GM19463 (cell line): ENCODE measurements at regions not wholly inside any gene's neighbourhood (a gene's known extent, or its start where the extent isn't known, plus 50 kb on each side); places are given as distances from the start of the nearest gene placed in this dataset.
"Not testable (repeated sequence)": the region's sequence is repeated elsewhere in the genome, so short reads cannot be mapped to it uniquely, and the experiment has no call there.

Experiments
- ATAC-seq: cut with Tn5 transposase; IDR thresholded peaks from one replicate; pipeline ENCODE4 v1.9.1; 2021; ENCODE audit warnings: mild to moderate bottlenecking, moderate library complexity; ENCODE audit not compliant: unreplicated experiment

DNA sequence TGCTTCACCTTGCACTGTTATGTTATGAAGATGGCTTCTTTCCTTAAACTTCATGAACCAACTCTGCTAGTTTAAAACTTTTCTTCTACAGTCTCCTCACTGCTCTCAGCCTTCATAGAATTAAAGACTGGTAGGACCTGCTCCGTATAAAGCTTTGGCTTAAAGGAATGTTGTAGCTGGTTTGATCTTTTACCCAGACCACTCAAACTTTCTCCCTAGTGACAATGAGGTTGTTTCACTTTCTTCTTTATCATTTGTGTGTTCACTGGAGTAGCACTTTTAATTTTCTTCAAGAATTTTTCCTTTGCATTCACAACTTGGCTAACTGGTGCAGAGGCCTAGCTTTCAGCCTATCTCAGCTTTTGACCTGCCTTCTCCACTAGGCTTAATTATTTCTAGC lies 316.4 kb upstream of the RNF32 start:
- ATAC-seq, result no peak

DNA sequence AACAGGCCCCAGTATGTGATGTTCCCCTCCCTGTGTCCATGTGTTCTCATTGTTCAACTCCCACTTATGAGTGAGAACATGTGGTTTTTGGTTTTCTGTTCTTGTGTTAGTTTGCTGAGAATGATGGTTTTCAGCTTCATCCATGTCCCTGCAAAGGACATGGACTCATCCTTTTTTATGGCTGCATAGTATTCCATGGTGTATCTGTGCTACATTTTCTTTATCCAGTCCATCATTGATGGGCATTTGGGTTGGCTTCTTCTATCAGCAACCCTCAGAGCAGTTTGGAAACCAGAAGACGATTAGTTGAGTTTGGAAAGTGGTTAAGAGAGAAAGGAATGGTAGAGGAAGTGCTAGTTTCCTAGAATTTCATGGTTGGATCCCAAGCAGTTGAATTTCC lies 319.1 kb upstream of the RNF32 start:
- ATAC-seq, result not testable (repeated sequence)

GRCh38 chr7:156318926-156319325 lies 321.6 kb upstream of the RNF32 start:
- ATAC-seq, result no peak

- no peak for ATAC-seq
Measured at GRCh38 chr7:156318426-156318825, 322.1 kb upstream of the RNF32 start.

- no peak for ATAC-seq
Measured at GRCh38 chr7:156309016-156309620, 331.5 kb upstream of the RNF32 start.

DNA sequence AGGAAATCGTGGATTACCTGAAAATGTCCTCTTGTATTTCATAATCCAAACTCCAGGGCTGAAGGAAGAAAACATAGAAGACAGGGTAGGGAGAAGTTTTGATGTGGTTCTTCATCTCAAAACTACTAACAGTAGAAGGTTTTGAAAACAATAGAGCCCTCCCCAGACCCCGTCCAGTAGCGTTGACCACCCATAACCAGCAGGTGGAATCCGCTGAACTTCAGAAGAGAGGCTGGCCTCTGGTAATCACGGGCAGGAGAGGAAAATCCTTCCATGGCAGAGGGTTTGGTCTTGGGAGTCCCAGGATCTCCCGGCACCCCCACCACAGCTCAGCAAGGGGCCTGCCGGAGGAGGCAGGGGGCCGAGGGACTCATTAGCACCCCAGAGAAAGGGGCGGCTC lies 333.4 kb upstream of the RNF32 start:
- ATAC-seq, result no peak

DNA sequence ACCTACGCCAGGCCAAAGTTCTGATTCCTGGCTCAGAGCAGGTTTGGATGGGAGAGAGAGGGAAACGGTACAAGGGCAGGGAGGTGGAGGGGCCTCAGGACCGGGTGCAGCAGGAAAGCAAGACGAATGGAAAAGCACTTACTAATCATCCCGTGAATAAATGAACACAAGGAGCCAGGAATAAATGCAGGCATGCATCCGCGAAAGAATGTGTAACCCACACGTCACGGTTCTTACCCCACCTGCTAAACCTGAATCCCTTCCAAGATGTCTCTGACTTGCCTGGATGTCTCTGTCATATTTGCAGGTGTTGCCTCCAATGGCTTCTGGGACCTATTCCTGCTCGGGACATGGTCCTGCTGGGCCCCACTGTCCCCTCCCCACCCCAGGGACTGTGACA lies 335.2 kb upstream of the RNF32 start:
- ATAC-seq, result no peak

DNA sequence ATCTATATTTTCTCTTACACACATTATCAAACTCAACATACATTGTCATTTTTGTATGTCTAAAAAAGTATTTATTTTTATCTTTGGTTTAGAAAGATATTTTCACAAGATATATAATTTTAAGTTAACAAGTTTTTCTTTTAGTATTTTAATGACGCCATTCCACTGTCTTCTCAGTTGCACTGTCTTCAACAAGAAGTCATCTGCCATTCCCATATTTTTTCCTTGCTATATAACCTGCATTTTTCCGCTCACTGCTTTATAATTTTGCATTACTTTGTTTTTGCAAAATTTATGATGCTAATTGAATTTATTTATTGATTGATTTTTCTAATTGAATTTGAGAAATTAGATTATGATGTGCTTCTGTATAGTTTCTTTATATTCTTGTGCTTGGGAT lies 357.8 kb upstream of the RNF32 start:
- ATAC-seq, result no peak

DNA sequence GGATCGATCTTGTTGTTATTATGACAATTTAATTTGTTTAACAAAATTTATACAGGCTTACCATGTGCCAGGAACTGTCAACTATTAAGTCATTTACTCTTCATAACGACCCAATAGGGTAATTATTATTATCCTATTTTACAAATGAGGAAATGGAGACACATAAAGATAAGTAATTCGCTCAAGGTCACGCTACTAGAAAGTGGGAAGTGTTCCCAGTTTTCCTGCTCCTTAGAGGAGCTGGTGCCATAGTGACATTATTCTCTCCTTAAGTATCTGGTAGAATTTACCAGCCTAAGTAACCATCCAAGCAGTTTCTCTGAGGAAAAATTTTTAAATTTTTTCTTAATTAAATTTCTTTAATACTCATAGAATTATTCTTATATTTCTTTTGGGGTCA lies 360.9 kb upstream of the RNF32 start:
- no peak for ATAC-seq

- ATAC-seq, result no peak
Measured at GRCh38 chr7:156275292-156275691, 365.3 kb upstream of the RNF32 start.

- ATAC-seq, result no peak
Measured at GRCh38 chr7:156274557-156274956, 366.0 kb upstream of the RNF32 start.

- no peak for ATAC-seq
Measured at GRCh38 chr7:156261581-156261980, 379.0 kb upstream of the RNF32 start.

DNA sequence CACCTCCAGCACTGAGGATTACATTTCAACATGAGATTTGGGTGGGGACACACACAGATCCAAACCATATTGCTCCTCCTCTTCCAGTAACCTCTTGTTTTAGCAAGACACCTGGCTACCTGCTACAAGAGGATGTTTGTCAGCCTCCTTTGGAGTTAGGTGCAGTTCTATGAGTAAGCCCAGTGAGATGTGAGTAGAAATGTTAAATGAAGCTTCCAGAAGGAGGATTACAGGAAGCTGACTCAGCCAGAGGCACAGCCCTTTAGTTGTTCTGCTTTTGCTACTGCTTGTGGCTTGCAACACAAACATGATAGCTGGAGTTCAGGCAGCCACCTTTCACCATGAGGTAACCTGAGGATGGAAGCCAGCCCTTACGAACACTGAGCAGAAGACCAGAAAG lies 382.7 kb upstream of the RNF32 start:
- ATAC-seq, result no peak

DNA sequence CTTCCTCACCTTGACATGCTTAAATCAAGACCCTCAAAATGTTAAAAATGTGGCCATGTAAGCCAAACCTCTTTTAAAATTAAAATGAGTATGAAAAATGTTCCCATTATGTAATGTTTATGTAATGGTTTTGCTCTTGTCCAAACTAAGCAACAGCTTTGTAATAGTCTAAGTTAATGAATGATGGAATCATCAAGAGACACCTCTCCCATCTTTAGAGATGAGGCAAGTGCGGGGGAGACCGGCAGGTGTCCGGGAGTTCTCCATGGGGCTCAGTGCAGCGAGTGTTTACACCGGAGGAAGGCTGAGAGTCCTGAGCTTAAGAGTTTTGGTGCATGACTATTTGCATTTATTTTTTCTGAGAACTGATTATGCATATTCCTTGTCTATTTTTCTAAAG lies 384.9 kb upstream of the RNF32 start:
- no peak for ATAC-seq

GRCh38 chr7:156251861-156252260 lies 388.7 kb upstream of the RNF32 start:
- no peak for ATAC-seq

DNA sequence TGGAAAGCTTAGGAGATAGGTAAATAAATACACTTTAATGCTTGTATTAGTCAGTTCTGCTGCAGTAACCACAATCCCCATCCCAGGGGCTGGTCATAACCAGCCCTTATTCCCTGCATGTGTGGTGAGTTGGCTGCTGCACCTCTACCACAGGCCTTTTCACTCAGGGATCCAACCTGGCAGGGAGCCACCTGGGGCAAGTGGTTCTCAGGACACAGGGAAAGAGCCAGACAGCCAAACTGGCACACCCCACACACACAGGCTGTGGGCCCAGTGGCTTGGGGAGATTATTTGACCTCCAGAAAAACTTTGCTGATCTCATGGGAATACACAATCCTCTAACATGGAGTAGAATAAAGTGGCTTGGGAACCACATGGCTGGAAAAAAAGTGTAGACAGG lies 400.0 kb upstream of the RNF32 start:
- no peak for ATAC-seq

- ATAC-seq, result no peak
Measured at GRCh38 chr7:156238366-156239133, 402.0 kb upstream of the RNF32 start.

GRCh38 chr7:156237614-156238013 lies 403.0 kb upstream of the RNF32 start:
- ATAC-seq, result no peak

GRCh38 chr7:156236936-156237599 lies 403.5 kb upstream of the RNF32 start:
- no peak for ATAC-seq

DNA sequence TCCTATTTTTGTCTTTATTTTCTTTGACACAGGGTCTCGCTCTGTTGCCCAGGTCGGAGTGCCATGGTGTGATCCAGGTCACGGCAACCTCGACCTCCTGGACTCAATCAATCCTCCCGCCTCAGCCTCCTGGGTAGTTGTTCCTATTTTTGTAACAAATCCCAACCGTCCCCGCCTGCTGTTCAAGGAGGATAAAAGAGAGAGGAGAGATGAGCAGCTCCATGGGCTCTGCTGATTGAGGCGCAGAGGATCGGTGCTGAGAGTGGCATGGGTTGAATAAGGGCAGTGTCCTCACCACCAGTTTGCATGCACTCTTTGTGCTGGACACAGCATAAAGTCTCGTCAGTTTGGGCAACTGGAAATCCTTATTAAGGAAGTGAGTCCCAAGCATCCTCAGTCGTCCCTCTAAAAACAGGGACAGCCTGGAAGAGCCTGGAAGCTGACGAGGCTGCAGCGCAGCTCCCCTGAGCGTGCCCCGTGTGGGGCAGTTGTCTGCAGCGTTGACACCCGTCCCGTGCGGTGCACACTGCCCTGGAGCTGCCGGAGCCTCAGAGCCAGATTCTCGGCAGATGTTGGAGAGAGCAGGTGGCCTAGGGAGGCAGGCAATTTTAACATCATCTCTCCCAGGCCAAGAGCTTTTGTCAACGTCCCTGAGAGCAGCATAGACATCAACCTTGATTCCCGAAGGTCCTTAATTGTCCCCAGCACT lies 404.2 kb upstream of the RNF32 start:
- no peak for ATAC-seq

DNA sequence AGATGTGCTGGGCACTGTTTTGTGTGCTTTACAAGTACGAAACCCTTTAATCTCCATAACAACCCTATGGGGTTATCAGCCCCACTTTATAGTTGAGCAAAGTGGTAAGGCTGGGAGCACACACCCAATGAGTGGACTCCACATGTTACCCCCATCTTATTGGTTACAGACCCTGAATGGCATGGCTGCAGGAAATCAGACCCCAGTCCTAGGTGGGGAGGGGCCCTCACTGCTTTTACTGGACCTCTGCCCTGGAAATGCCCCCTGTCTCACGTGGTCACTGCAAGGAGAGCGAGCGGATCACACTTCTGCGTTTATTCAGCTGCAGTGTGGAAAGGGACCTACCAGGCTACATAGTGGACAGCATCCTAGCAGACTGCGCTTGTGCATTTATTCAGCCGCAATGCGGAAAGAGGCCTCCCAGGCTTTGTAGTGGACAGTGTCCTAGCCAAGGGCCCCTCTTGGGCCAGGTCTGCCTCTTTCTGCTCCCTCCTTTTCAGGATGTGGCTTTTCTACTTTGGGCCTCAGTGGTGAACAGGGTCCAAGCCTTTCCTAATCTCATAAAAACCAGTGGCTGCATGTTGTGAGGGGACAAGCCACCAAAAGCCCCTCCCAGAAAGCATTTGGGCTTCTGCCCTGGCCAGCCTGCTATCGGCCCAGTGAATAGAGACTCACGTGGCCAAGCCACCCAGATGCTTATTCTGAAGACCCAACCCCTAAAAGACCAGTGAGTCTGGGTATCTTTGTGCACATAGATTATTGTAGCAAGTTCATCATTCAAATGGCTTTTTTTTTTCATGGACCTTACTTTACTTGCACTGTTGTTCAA lies 405.7 kb upstream of the RNF32 start:
- ATAC-seq, result no peak
